OCI-LY7 (cell line): ENCODE measurements at regions not wholly inside any gene's neighbourhood (a gene's known extent, or its start where the extent isn't known, plus 50 kb on each side); places are given as distances from the start of the nearest gene placed in this dataset.

Source experiments
- BruUV-seq: library from RNA; stranded (reverse); fragments of 400-500 nt; replicated peaks from 2 replicates; lab custom pipeline; 2021; lab: Mats Ljungman, UMichigan
- CTCF ChIA-PET: fragments of 300-600 bp; sonication (Branson Sonifier 250); formaldehyde crosslinking; loops from one replicate; lab custom pipeline; 2022; ENCODE audit warnings: antibody characterized with exemption; ENCODE audit not compliant: unreplicated experiment; lab: Charles Lee
- POLR2A ChIA-PET: fragments of 300-600 bp; sonication (Branson Sonifier 250); formaldehyde crosslinking; loops from one replicate; lab custom pipeline; 2022; ENCODE audit warnings: antibody characterized with exemption; lab: Charles Lee
- DNase-seq: peaks from one replicate; pipeline ENCODE4 v3.0.0-alpha.2; 2015; ENCODE audit warnings: low spot score
- H2AFZ ChIP-seq: fragments of 200-600 bp; sonication (generic), shearing (Covaris generic); 2 replicates; pipeline ENCODE4 v1.6.1; 2014; ENCODE audit warnings: mild to moderate bottlenecking, antibody characterized with exemption, low read length, moderate library complexity
- H3K27ac ChIP-seq: fragments of 200-600 bp; sonication (generic); 2 replicates; pipeline ENCODE4 v1.5.1; 2014; ENCODE audit warnings: mixed run types, low read depth, mild to moderate bottlenecking, moderate library complexity, low read length, inconsistent platforms; ENCODE audit not compliant: poor library complexity, severe bottlenecking
- H3K36me3 ChIP-seq: fragments of 200-600 bp; sonication (generic); 2 replicates; pipeline ENCODE4 v1.6.1; 2014; ENCODE audit warnings: mild to moderate bottlenecking, antibody characterized with exemption, low read length, moderate library complexity, mixed read lengths; ENCODE audit not compliant: insufficient read depth
- H3K4me1 ChIP-seq: fragments of 200-600 bp; sonication (generic); 2 replicates; pipeline ENCODE4 v1.5.1; 2014; ENCODE audit warnings: mild to moderate bottlenecking, low read length; ENCODE audit not compliant: insufficient read depth, poor library complexity, severe bottlenecking
- H3K4me2 ChIP-seq: fragments of 200-600 bp; sonication (generic); 2 replicates; pipeline ENCODE4 v1.6.1; 2014; ENCODE audit warnings: mild to moderate bottlenecking, low read length
- H3K4me3 ChIP-seq: fragments of 200-600 bp; sonication (generic); 2 replicates; pipeline ENCODE4 v1.5.1; 2014; ENCODE audit warnings: mild to moderate bottlenecking, low read depth, low read length; ENCODE audit not compliant: poor library complexity, severe bottlenecking
- H3K79me2 ChIP-seq: fragments of 200-600 bp; sonication (generic); 2 replicates; pipeline ENCODE4 v1.6.1; 2016; ENCODE audit warnings: low read depth, mild to moderate bottlenecking, low read length, moderate library complexity, mixed read lengths; ENCODE audit not compliant: insufficient read depth
- H3K9me2 ChIP-seq: fragments of 200-600 bp; sonication (generic); 2 replicates; pipeline ENCODE4 v1.6.1; 2016; ENCODE audit warnings: mild to moderate bottlenecking, low read length, mixed read lengths; ENCODE audit not compliant: insufficient read depth
- H3K9me3 ChIP-seq: fragments of 200-600 bp; sonication (generic); 2 replicates; pipeline ENCODE4 v1.6.1; 2014; ENCODE audit warnings: mild to moderate bottlenecking, mixed run types, low read length, mixed read lengths
- H4K20me1 ChIP-seq: fragments of 200-600 bp; sonication (generic); 2 replicates; pipeline ENCODE4 v1.6.1; 2014; ENCODE audit warnings: mild to moderate bottlenecking, antibody characterized with exemption, low read length, moderate library complexity, mixed read lengths; ENCODE audit not compliant: insufficient read depth
- EZH2phosphoT487 ChIP-seq: fragments of 200-600 bp; sonication (generic); IDR thresholded peaks from 2 replicates; pipeline ENCODE4 v1.6.1; 2018; ENCODE audit warnings: low read depth, borderline replicate concordance, mild to moderate bottlenecking, mixed run types, antibody characterized with exemption, low read length, moderate library complexity, mixed read lengths
- intact Hi-C: fragments of 100-400 bp; cut with micrococcal nuclease; formaldehyde crosslinking; loops from one replicate; pipeline ENCODE4 v1.10.0; 2022; ENCODE audit not compliant: unreplicated experiment
- TF ChIP-seq, protein P1 (sequence below): fragments of 200-600 bp; sonication (generic); conservative IDR thresholded peaks from 2 replicates; pipeline ENCODE4 v1.5.1; 2014; ENCODE audit warnings: mild to moderate bottlenecking, antibody characterized with exemption, low read length, moderate library complexity, mixed read lengths

DNA sequence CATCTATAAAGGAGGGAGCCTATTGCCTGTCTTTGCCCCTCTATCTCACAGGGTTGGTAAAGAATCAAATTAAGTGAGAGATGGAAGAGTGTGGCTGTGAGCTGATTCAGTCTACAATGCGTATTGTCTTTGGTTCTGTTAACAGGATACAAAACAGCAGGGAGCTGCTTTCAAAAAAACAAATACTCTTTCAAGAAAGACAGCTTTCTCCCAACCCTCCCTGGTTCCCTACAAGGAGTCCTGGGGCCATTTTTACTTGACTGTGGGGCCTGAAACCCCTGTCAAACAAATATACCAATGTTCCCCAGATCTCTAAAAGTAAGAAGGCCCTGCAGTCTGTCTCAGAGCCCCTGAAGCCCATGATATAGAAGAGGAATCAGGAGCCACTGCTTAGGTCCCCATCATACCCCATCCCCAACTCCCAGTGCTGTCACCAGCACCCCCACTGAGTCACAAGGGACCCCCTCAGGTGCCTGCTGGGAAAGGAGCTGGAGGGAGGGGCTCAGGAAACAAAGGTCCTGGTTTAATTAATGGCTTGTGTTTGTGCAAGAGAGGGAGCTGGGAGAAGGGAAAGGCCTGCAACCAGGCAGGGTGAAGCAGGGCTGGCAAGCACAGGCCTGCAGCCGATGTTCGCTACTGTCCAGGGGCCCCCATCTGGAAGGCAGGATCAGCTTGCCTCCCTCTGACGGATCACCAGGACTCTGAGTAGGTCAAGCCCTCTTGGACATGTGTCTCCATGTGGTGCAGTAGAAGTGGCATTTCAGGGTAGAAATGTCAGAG, 182.0 kb upstream of the GHITM start:
- no peaks in the 10 kb centered on the region for H3K9me3 ChIP-seq
- H3K79me2 ChIP-seq, result no peaks in the 10 kb centered on the region
- no TSS peak for BruUV-seq
- H3K4me2 ChIP-seq, result no peak overlapping the region
- H2AFZ ChIP-seq, result no peak overlapping the region
- TF ChIP-seq, protein P1, sequence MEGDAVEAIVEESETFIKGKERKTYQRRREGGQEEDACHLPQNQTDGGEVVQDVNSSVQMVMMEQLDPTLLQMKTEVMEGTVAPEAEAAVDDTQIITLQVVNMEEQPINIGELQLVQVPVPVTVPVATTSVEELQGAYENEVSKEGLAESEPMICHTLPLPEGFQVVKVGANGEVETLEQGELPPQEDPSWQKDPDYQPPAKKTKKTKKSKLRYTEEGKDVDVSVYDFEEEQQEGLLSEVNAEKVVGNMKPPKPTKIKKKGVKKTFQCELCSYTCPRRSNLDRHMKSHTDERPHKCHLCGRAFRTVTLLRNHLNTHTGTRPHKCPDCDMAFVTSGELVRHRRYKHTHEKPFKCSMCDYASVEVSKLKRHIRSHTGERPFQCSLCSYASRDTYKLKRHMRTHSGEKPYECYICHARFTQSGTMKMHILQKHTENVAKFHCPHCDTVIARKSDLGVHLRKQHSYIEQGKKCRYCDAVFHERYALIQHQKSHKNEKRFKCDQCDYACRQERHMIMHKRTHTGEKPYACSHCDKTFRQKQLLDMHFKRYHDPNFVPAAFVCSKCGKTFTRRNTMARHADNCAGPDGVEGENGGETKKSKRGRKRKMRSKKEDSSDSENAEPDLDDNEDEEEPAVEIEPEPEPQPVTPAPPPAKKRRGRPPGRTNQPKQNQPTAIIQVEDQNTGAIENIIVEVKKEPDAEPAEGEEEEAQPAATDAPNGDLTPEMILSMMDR, result no peak
- no peak for TF ChIP-seq EZH2phosphoT487
- H3K9me2 ChIP-seq, result no peaks in the 10 kb centered on the region
- intact Hi-C loops, result no loop called here
- H3K27ac ChIP-seq, result no peak overlapping the region
- H3K4me1 ChIP-seq, result no peaks in the 10 kb centered on the region
- no peaks in the 10 kb centered on the region for H3K36me3 ChIP-seq
- no peaks in the 10 kb centered on the region for H4K20me1 ChIP-seq
- no peak for DNase-seq
- POLR2A ChIA-PET, result interaction anchor here (0.7 kb wide), 1 partner anchor 79 kb away, joined by 5 read pairs; no protein-coding TSS in a partner anchor
- no peak overlapping the region for H3K4me3 ChIP-seq
- CTCF ChIA-PET, result no interaction called here

DNA sequence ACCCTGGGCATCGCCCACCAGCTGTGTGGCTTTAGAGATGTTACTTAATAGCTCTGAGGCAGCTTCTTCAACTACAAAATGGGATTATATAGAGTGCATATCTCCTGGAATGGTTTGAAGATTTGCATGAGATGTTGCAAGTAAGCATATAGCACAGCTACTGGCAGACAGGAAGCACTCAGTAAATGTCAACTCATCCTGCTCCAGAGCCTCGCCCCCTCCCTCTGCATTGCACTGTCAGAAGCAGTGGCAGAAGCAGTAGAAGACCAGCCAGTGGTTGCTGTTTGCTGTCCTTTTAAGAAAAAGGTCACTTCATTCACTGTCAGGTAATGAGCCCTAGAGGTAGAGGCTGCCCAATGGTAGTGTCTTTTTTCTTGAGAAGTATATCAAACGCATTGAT, 180.0 kb upstream of the GHITM start:
- POLR2A ChIA-PET, result interaction anchor here (0.6 kb wide), 1 partner anchor 17 kb away, joined by 3 read pairs; no protein-coding TSS in a partner anchor
- CTCF ChIA-PET, result no interaction called here
- Histone ChIP-seq H3K4me2 (no peak overlapping the region), H2AFZ (no peak overlapping the region), H3K9me3 (no peaks in the 10 kb centered on the region), H3K4me1 (no peaks in the 10 kb centered on the region), H3K79me2 (no peaks in the 10 kb centered on the region), H3K36me3 (no peaks in the 10 kb centered on the region), H4K20me1 (no peaks in the 10 kb centered on the region), H3K4me3 (no peak overlapping the region), H3K9me2 (no peaks in the 10 kb centered on the region), H3K27ac (no peak overlapping the region)
- BruUV-seq, result no TSS peak
- DNase-seq, result no peak
- no peak for TF ChIP-seq EZH2phosphoT487
- TF ChIP-seq, protein P1, result no peak
- intact Hi-C loops, result no loop called here

GRCh38 chr10:83960125-83960524, 179.2 kb upstream of the GHITM start:
- Histone ChIP-seq H3K4me3 (no peak overlapping the region), H3K27ac (no peak overlapping the region), H3K36me3 (no peaks in the 10 kb centered on the region), H4K20me1 (no peaks in the 10 kb centered on the region), H3K4me1 (no peaks in the 10 kb centered on the region), H3K9me3 (no peaks in the 10 kb centered on the region), H3K4me2 (no peak overlapping the region), H3K9me2 (no peaks in the 10 kb centered on the region), H3K79me2 (no peaks in the 10 kb centered on the region), H2AFZ (no peak overlapping the region)
- no peak for DNase-seq
- no TSS peak for BruUV-seq
- ChIA-PET POLR2A (interaction anchor here (0.6 kb wide), 1 partner anchor 16 kb away, joined by 3 read pairs; no protein-coding TSS in a partner anchor), CTCF (interaction anchor here (0.5 kb wide), 1 partner anchor 66 kb away, joined by 3 read pairs; no protein-coding TSS in a partner anchor)
- intact Hi-C loops, result no loop called here
- TF ChIP-seq, protein P1, result no peak
- no peak for TF ChIP-seq EZH2phosphoT487
